Panc1 (cell line): ENCODE measurements at regions not wholly inside any gene's neighbourhood (a gene's known extent, or its start where the extent isn't known, plus 50 kb on each side); places are given as distances from the start of the nearest gene placed in this dataset.

Source experiments
- CTCF ChIP-seq: fragments of 450-650 bp; IDR thresholded peaks from 2 replicates; pipeline ENCODE4 v1.5.1; 2017; ENCODE audit warnings: mild to moderate bottlenecking
- POLR2AphosphoS5 ChIP-seq: IDR thresholded peaks from 2 replicates; pipeline ENCODE4 v1.6.1; 2012; ENCODE audit warnings: mild to moderate bottlenecking, low read depth, low read length, moderate library complexity

GRCh38 chr3:178434206-178434805 is 101.9 kb upstream of the KCNMB2 start:
- TF ChIP-seq CTCF: peak; percentile 29; the same call in 1 of the 2 replicates
- no peak for TF ChIP-seq POLR2AphosphoS5
